Mesodermal cell (in vitro differentiated cells): ENCODE measurements at regions not wholly inside any gene's neighbourhood (a gene's known extent, or its start where the extent isn't known, plus 50 kb on each side); places are given as distances from the start of the nearest gene placed in this dataset.
A peak's percentile ranks its signal among the peaks of the same experiment; 100 is the strongest.

Experiments
- H3K27ac ChIP-seq: 2 replicates; pipeline ENCODE4 v1.7.0; 2013; ENCODE audit warnings: mild to moderate bottlenecking, low read depth, low read length, moderate library complexity; ENCODE audit not compliant: severe bottlenecking
- H3K36me3 ChIP-seq: 2 replicates; pipeline ENCODE4 v1.7.1; 2013; ENCODE audit warnings: mild to moderate bottlenecking, low read length, moderate library complexity; ENCODE audit not compliant: control insufficient read depth, insufficient read depth
- H3K4me1 ChIP-seq: one replicate; pipeline ENCODE4 v1.7.1; 2013; ENCODE audit warnings: mild to moderate bottlenecking, low read length; ENCODE audit not compliant: insufficient read depth, control insufficient read depth, poor library complexity, severe bottlenecking
- H3K4me3 ChIP-seq: 2 replicates; pipeline ENCODE4 v1.7.0; 2013; ENCODE audit warnings: low read length, control low read depth, mild to moderate bottlenecking; ENCODE audit not compliant: insufficient read depth, poor library complexity, severe bottlenecking; ENCODE audit errors: extremely low read depth
- H3K9me3 ChIP-seq: 2 replicates; pipeline ENCODE4 v1.7.1; 2013; ENCODE audit warnings: mild to moderate bottlenecking, low read length, moderate library complexity; ENCODE audit not compliant: control insufficient read depth
- WGBS, 2 experiments: methylation state at CpG; one replicate each; pipeline ENCODE4 v1.1.5; 2013; ENCODE audit warnings: missing lambda C conversion rate in 2 of 2; ENCODE audit not compliant: insufficient coverage in 2 of 2; 5-methylcytosine and 5-hydroxymethylcytosine counted together

DNA sequence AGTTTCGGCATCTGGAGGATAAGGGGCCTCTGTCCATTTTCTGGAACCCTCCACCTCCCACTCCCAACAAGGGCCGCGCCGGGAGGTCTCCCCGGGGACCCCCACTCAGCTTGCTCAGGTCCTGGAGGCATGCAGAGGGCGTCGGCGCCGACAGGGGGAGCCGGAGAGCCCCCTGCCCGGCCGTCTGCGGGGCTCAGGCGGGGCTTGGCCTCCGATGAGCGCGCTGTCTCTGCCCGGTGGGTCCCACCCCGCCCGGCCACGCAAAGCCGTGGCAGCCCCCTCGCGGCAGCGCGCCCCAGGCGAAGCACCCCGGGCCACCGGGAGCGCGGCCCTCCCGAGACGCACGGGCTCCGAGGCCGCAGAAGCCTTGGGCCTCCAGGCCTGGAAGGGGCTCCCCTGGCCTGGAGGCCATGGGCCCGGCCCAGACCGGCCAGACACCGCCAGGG is 149.7 kb upstream of the ZNF536 start:
- Histone ChIP-seq H3K4me1 (peaks cover 5% of the 10 kb centered on the region), H3K36me3 (no peaks in the 10 kb centered on the region), H3K9me3 (no peaks in the 10 kb centered on the region), H3K4me3 (no peak overlapping the region), H3K27ac (no peak overlapping the region)
- 3 to 4% methylated on average over 18 to 35 of the region's 39 CpGs for WGBS, 2 experiments

DNA sequence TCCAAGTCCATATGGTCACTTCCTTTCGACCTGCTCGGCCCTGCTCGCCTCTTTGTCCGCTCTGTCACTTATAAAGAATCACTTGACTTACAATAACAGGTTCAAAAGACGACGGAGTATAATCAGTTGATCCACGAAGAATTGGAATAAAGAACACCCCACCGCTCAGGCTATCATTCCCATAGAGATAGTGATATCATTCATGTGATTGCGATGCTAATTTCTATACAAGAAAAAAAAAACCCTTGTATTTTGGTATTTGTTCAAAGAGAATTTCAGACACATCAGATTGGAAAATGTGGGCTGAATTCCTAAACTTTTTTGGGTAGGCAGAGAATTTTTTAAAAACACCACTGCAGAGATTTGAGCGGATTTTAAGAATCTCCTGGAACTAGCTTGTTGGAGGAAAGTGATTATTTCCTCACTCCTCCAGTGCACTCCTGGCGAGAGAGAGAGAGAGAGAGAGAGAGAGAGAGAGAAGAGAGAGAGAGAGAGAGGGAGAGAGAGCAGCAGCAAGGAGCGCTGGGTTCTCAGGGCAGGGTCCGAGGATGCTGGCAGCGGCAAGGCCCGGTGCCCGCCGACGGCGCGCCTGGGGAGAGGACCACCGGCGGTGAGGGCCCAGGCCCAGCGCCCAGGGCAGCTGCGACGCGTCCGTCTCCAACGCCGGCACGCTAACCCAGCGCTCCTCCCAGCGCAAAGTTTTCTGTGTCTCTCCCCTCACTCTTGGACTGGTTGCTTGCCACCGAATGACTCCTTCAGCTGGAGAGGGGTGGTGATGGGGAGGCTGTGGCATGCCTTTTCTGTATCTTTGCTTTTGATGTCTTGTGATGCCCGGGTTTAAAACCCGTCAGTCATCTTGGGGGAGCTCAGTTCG is 149.0 kb upstream of the ZNF536 start:
- no peak overlapping the region for H3K4me3 ChIP-seq
- H3K9me3 ChIP-seq: no peaks in the 10 kb centered on the region
- H3K27ac ChIP-seq: no peak overlapping the region
- WGBS, 2 experiments: 5 to 6% methylated on average over 19 to 26 of the region's 36 CpGs
- H3K4me1 ChIP-seq: peaks cover 5% of the 10 kb centered on the region
- no peaks in the 10 kb centered on the region for H3K36me3 ChIP-seq

- Histone ChIP-seq H3K36me3 (no peaks in the 10 kb centered on the region), H3K27ac (no peak overlapping the region), H3K4me1 (peaks cover 6% of the 10 kb centered on the region), H3K4me3 (no peak overlapping the region), H3K9me3 (no peaks in the 10 kb centered on the region)
- WGBS, 2 experiments: 10 to 13% methylated on average over 3 to 4 of the region's 18 CpGs
These were observed 148.1 kb upstream of the ZNF536 start for GRCh38 chr19:30223866-30224688.

DNA sequence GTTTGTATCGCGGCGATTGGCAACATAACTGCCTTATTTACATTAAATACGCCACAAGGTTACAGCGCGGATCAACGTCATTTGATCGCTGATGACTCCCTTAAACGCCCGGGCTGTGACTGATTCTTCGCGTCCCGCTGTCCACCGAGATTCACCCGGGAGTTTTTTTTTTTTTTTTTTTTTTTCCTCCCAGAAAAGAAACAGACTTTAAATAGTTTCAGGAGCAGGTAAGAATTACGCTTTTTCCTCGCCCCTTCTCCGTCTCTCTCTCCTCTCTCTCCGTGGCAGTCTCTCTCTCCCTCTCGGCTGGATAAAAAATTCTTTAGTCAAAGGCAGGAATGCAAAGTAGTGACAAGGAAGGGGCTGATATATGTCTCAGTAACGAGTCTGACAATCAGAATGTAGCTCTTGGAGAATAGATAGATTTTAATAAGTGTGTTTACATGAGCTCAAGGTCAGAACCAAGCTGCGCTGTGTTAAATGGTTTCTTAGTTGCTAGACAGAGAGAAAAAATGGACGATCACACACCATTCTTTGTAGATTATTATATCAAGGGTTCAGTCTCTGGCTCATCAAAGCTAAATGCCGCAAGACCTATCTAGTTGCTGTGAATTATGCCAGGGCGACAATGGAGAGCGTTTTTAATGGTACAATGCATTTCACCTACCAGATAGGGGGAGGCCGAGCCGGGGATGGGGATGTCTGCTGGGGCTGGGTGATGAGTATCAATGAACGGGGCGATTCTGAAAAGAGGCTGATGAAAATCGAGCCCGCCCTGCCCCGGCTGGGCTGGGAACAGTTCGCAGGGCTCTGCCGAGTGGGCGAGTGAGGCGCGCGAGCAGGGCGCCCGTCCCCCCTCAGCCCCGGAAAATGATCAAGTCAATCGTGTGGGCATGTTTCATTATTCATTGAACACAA is 147.2 kb upstream of the ZNF536 start:
- 1% methylated on average over 19 to 26 of the region's 43 CpGs for WGBS, 2 experiments
- no peak overlapping the region for H3K27ac ChIP-seq

DNA sequence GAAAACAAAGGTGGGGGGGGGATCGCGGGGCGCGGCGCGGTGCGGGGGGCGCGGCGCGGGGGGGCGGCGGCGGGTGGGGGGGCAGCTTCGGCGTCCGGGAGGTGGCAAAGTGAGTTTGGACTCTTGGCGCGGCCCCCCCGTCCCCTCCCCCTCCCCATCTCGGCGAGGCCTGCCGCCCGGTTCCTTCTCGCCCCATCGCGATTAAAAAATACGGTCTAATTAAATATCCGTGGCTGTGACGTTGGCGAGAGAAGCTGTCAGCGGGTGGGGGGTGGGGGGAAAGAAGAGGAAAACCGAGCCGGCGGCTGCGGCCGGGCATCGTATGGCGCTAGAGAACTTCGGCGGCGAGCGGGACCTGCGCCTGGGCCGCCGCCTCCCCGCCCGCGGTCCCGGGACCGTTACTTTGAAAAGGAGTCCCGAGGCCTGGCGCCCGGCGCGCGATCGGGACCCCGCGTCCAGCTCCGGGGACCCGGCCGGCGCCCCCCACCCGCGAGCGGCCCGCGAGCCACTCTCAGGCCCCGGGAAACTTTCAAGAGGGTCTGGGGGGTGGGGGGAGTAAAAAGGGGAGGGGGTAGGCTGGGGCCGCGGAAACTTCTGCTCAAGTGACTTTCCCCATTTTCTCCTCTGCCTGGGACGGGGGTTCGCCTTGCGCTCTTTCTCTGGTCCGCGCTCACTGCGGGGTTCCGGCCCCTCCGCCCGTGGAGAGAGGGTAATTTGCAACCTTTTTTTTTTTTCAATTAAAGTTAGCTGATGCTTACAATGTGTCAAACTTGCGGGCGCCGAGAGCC is 146.3 kb upstream of the ZNF536 start:
- peak overlapping the region; percentile 42 for H3K4me3 ChIP-seq
- no peak overlapping the region for H3K27ac ChIP-seq
- H3K36me3 ChIP-seq: no peaks in the 10 kb centered on the region
- H3K4me1 ChIP-seq: peaks cover 15% of the 10 kb centered on the region
- H3K9me3 ChIP-seq: no peaks in the 10 kb centered on the region
- 0 to 1% methylated on average over 36 to 39 of the region's 84 CpGs for WGBS, 2 experiments

More for the DNA sequence above, 147.2 kb upstream of the ZNF536 start:
- Histone ChIP-seq H3K36me3 (no peaks in the 10 kb centered on the region), H3K9me3 (no peaks in the 10 kb centered on the region), H3K4me3 (peak overlapping the region; percentile 42), H3K4me1 (peaks cover 15% of the 10 kb centered on the region)

GRCh38 chr19:30226464-30227011 is 145.6 kb upstream of the ZNF536 start:
- Histone ChIP-seq H3K27ac (no peak overlapping the region), H3K4me1 (peaks cover 15% of the 10 kb centered on the region), H3K36me3 (no peaks in the 10 kb centered on the region), H3K9me3 (no peaks in the 10 kb centered on the region), H3K4me3 (peak overlapping the region; percentile 42)
- WGBS, 2 experiments: 1 to 3% methylated on average over 24 to 25 of the region's 29 CpGs

DNA sequence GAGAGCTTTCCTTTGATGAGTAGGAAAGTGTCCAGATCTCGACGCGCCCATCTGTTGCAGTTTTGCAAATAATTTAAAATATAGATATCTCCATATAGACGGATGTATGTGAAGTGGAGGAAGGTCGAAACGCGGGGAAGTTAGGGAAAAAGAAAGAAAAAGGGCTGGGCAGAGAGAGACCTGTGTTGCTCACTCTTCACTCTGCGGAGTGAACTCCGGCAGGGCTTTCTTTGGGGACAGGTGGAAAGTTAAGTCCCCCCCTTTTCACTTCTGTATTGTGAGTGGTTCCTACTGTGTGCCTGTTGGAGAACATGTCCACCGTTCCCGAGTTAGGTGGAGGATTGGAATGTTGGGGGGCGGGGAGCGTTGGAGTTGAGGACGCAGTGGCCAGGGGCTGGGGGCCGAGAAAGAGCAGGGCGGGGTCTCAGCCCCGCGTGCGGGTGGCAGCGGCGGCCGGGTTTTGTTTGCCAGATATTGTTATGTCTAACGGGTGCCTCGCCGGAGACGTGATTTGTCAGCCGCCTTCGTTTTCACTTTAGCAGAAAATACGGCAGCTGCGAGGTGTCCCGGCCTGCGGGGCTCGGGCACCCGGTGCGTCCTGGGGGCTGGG is 145.1 kb upstream of the ZNF536 start:
- 0 to 2% methylated on average over 25 of the region's 35 CpGs for WGBS, 2 experiments
- H3K27ac ChIP-seq: no peak overlapping the region

DNA sequence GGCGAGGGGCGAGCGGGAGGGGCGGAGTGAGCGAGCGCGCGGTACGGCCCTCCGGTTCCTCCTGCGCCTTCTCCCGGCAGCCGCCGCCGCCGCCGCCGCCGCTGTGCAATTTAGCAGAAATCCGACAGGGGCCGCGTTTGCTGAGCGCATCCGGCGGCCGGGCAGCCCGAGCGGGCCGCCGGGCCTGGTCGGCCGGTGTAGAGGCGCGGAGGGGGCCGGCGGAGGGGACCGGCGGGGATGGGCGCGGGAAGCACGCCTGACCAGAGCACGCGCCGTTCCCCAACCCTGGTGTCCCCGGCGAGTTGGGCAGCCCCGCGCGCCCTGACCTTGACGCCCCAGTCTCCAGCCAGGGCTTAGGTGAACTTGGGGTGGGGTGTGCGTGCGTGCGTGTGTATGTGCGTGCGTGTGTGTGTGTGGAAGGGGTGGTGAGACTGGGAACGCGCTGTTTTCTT is 144.5 kb upstream of the ZNF536 start:
- peaks cover 15% of the 10 kb centered on the region for H3K4me1 ChIP-seq
- H3K36me3 ChIP-seq: no peaks in the 10 kb centered on the region
- H3K27ac ChIP-seq: no peak overlapping the region
- 0 to 1% methylated on average over 32 to 35 of the region's 57 CpGs for WGBS, 2 experiments
- H3K9me3 ChIP-seq: no peaks in the 10 kb centered on the region
- H3K4me3 ChIP-seq: peak overlapping the region; percentile 42

More for the DNA sequence above, 145.1 kb upstream of the ZNF536 start:
- Histone ChIP-seq H3K36me3 (no peaks in the 10 kb centered on the region), H3K9me3 (no peaks in the 10 kb centered on the region), H3K4me1 (peaks cover 15% of the 10 kb centered on the region), H3K4me3 (peak overlapping the region; percentile 42)

- no peak overlapping the region for H3K27ac ChIP-seq
- no peaks in the 10 kb centered on the region for H3K36me3 ChIP-seq
- H3K9me3 ChIP-seq: no peaks in the 10 kb centered on the region
- peak overlapping the region; percentile 42 for H3K4me3 ChIP-seq
- H3K4me1 ChIP-seq: peaks cover 15% of the 10 kb centered on the region
- 0% methylated on average over 43 to 53 of the region's 62 CpGs for WGBS, 2 experiments
These were observed 143.9 kb upstream of the ZNF536 start for GRCh38 chr19:30228113-30228834.
